22Rv1 (cell line): ENCODE measurements at regions not wholly inside any gene's neighbourhood (a gene's known extent, or its start where the extent isn't known, plus 50 kb on each side); places are given as distances from the start of the nearest gene placed in this dataset.

ENCODE experiments used
- CTCF ChIP-seq: fragments of 450-650 bp; IDR thresholded peaks from 2 replicates; pipeline ENCODE4 v1.5.1; 2017; ENCODE audit warnings: mild to moderate bottlenecking
- ZFX ChIP-seq: fragments of 450-650 bp; IDR thresholded peaks from 2 replicates; pipeline ENCODE4 v1.6.1; 2017; ENCODE audit warnings: antibody characterized with exemption, borderline replicate concordance

- TF ChIP-seq CTCF = no peak
- no peak for TF ChIP-seq ZFX
These were observed 72.0 kb upstream of the CCND2 start for GRCh38 chr12:4201333-4202100.
